Liver (tissue), 8 donors: ENCODE measurements at regions not wholly inside any gene's neighbourhood (a gene's known extent, or its start where the extent isn't known, plus 50 kb on each side); places are given as distances from the start of the nearest gene placed in this dataset.

ENCODE experiments used
- DNase-seq: peaks from one replicate; pipeline ENCODE4 v3.0.0-alpha.2; 2017; ENCODE audit warnings: low spot score
- H3K27ac ChIP-seq, 2 donors: one replicate each; pipeline ENCODE4 v1.7.0; 2013; ENCODE audit warnings: inconsistent platforms in 2 of 2, low read length in 2 of 2, control low read depth in 1 of 2, low read depth in 1 of 2, mild to moderate bottlenecking in 1 of 2
- H3K27me3 ChIP-seq, 4 donors: one replicate each; pipeline versions ENCODE4 v1.6.1 to v1.7.0; 2013; ENCODE audit warnings: low read length in 3 of 4, inconsistent platforms in 1 of 4, mild to moderate bottlenecking in 1 of 4, moderate library complexity in 1 of 4; ENCODE audit not compliant: control insufficient read depth in 4 of 4, insufficient read depth in 4 of 4
- H3K36me3 ChIP-seq, 4 donors: one replicate each; pipeline versions ENCODE4 v1.6.1 to v1.7.0; 2013; ENCODE audit warnings: low read length in 3 of 4, mild to moderate bottlenecking in 3 of 4, low read depth in 1 of 4, moderate library complexity in 1 of 4; ENCODE audit not compliant: control insufficient read depth in 4 of 4, insufficient read depth in 3 of 4
- H3K4me1 ChIP-seq, 4 donors: one replicate each; pipeline versions ENCODE4 v1.6.1 to v1.7.0; 2013; ENCODE audit warnings: low read length in 3 of 4, mild to moderate bottlenecking in 3 of 4, moderate library complexity in 1 of 4; ENCODE audit not compliant: control insufficient read depth in 4 of 4, insufficient read depth in 4 of 4
- H3K4me3 ChIP-seq, 3 donors: one replicate each; pipeline versions ENCODE4 v1.6.1 to v1.7.0; 2013; ENCODE audit warnings: low read length in 3 of 3, control low read depth in 1 of 3, low read depth in 1 of 3, mild to moderate bottlenecking in 1 of 3
- H3K9ac ChIP-seq, 2 donors: one replicate each; pipeline ENCODE4 v1.7.0; 2013; ENCODE audit warnings: low read length in 2 of 2, mild to moderate bottlenecking in 2 of 2, moderate library complexity in 2 of 2, control low read depth in 1 of 2, low read depth in 1 of 2
- H3K9me3 ChIP-seq, 4 donors: one replicate each; pipeline versions ENCODE4 v1.6.1 to v1.7.0; 2013; ENCODE audit warnings: low read length in 3 of 4; ENCODE audit not compliant: control insufficient read depth in 4 of 4
- ATF3 ChIP-seq: IDR thresholded peaks from 2 replicates; pipeline ENCODE4 v1.6.1; 2016; ENCODE audit warnings: antibody characterized with exemption
- EGR1 ChIP-seq, 2 donors: IDR thresholded peaks; 2 replicates each; pipeline ENCODE4 v1.6.1; 2016 to 2018; ENCODE audit warnings: antibody characterized with exemption in 2 of 2, low read depth in 2 of 2
- FOXA1 ChIP-seq: IDR thresholded peaks from 2 replicates; pipeline ENCODE4 v1.6.1; 2016; ENCODE audit warnings: antibody characterized with exemption
- GABPA ChIP-seq, 2 donors: IDR thresholded peaks in 1 of 2; conservative IDR thresholded peaks in 1 of 2; 2 replicates each; pipeline ENCODE4 v1.6.1; 2016; ENCODE audit warnings: antibody characterized with exemption in 2 of 2, mild to moderate bottlenecking in 1 of 2, moderate library complexity in 1 of 2
- HNF4A ChIP-seq, 2 donors: conservative IDR thresholded peaks; 2 replicates each; pipeline ENCODE4 v1.6.1; 2016; ENCODE audit warnings: antibody characterized with exemption in 2 of 2, mild to moderate bottlenecking in 2 of 2
- HNF4G ChIP-seq: IDR thresholded peaks from 2 replicates; pipeline ENCODE4 v1.6.1; 2016; ENCODE audit warnings: antibody characterized with exemption
- JUND ChIP-seq, 2 donors: IDR thresholded peaks; 2 replicates each; pipeline ENCODE4 v1.6.1; 2016; ENCODE audit warnings: antibody characterized with exemption in 2 of 2
- MAX ChIP-seq: IDR thresholded peaks from 2 replicates; pipeline ENCODE4 v1.6.1; 2016; ENCODE audit warnings: antibody characterized with exemption
- NR2F2 ChIP-seq: IDR thresholded peaks from 2 replicates; pipeline ENCODE4 v1.6.1; 2016; ENCODE audit warnings: antibody characterized with exemption
- RAD21 ChIP-seq, 2 donors: IDR thresholded peaks; 2 replicates each; pipeline ENCODE4 v1.6.1; 2016; ENCODE audit warnings: antibody characterized with exemption in 2 of 2, mild to moderate bottlenecking in 2 of 2
- REST ChIP-seq: IDR thresholded peaks from 2 replicates; pipeline ENCODE4 v1.6.1; 2016; ENCODE audit warnings: antibody characterized with exemption, mild to moderate bottlenecking
- RXRA ChIP-seq, 2 donors: IDR thresholded peaks; 2 replicates each; pipeline ENCODE4 v1.6.1; 2017 to 2018; ENCODE audit warnings: antibody characterized with exemption in 2 of 2, mild to moderate bottlenecking in 1 of 2
- SP1 ChIP-seq: IDR thresholded peaks from 2 replicates; pipeline ENCODE4 v1.6.1; 2018; ENCODE audit warnings: antibody characterized with exemption, mild to moderate bottlenecking
- TAF1 ChIP-seq: conservative IDR thresholded peaks from 2 replicates; pipeline ENCODE4 v1.6.1; 2016; ENCODE audit warnings: antibody characterized with exemption, mild to moderate bottlenecking
- YY1 ChIP-seq: IDR thresholded peaks from 2 replicates; pipeline ENCODE4 v1.6.1; 2016; ENCODE audit warnings: antibody characterized with exemption, mild to moderate bottlenecking
- ZBTB33 ChIP-seq: IDR thresholded peaks from 2 replicates; pipeline ENCODE4 v1.6.1; 2016; ENCODE audit warnings: antibody characterized with exemption
- WGBS: extraction: QIAGEN DNeasy Blood & Tissue Kit; methylation state at CpG from one replicate; pipeline ENCODE4 v1.1.7; 2013; 5-methylcytosine and 5-hydroxymethylcytosine counted together
- TF ChIP-seq, protein P1 (sequence below): fragments of 150-350 bp; IDR thresholded peaks from 2 replicates; pipeline ENCODE4 v1.5.1; 2017; ENCODE audit warnings: improper control_type of control experiment, low read depth, low read length; ENCODE audit not compliant: missing input control
- donor health status: healthy.
- donor health status: healthy.
- donor health status: healthy.
- donor health status: healthy.
- donor health status: healthy.

GRCh38 chr9:18385696-18386490 is 88.1 kb upstream of the ADAMTSL1 start (continued):
- TF ChIP-seq ATF3 (no peak), FOXA1 (no peak)

- 76% methylated on average over 4 of the region's 4 CpGs for WGBS
These were observed 83.6 kb upstream of the ADAMTSL1 start for GRCh38 chr9:18390393-18390792.

DNA sequence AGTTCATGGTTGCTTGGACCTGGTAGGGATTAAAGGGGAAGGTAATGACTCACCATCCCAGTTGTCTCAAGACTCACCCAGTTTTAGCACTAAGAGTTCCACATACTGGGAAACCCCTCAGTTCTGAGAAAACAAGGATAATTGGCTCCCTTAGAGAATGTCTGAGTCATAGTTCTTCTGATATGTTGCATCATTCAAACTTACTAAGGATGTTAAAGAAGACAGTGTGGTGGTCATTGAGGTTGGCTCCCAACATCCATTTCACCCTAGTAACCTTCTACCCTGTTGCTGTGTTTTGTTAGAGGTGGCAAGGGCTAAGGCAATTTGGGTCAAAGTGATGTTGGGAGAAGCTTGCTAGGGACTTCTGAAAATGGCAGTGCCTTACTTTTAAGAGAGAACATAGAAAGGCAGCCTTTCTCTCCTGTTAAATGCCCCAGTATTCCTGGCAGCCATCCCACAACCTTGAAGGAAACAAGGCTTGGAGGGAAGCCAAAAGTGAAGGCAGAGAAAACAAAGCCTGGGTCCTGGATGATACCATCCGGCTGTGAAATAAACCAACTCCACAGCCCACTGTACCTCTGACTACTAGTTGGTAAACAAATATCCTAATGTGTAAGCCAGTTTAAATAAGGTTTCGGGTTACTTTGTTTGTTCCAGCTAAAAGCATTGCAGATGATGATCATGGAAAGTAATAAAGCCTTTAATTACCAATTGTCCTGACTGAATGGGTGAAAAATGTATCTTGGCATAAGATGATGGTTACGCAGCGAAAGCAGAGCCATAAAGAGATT is 80.4 kb upstream of the ADAMTSL1 start:
- 56% methylated on average over 4 of the region's 4 CpGs for WGBS
- H3K27ac ChIP-seq = no peak overlapping the region
- H3K9me3 ChIP-seq = no peaks in the 10 kb centered on the region
- H3K9ac ChIP-seq = no peak overlapping the region
- H3K27me3 ChIP-seq = no peaks in the 10 kb centered on the region
- no peaks in the 10 kb centered on the region for H3K36me3 ChIP-seq
- H3K4me3 ChIP-seq = no peak overlapping the region
- no peaks in the 10 kb centered on the region for H3K4me1 ChIP-seq
- DNase-seq = no peak
- TF ChIP-seq HNF4A (conservative IDR thresholded peaks at IDR 0.05) (no peak), SP1 (no peak), RXRA (IDR thresholded peaks at IDR 0.05) (no peak), YY1 (no peak), GABPA (IDR thresholded peaks at IDR 0.05 in 1 of 2, conservative IDR thresholded peaks at IDR 0.05 in 1 of 2) (no peak), ZBTB33 (no peak), TAF1 (no peak), RAD21 (IDR thresholded peaks at IDR 0.05) (no peak), JUND (IDR thresholded peaks at IDR 0.05) (no peak)
- TF ChIP-seq, protein P1, sequence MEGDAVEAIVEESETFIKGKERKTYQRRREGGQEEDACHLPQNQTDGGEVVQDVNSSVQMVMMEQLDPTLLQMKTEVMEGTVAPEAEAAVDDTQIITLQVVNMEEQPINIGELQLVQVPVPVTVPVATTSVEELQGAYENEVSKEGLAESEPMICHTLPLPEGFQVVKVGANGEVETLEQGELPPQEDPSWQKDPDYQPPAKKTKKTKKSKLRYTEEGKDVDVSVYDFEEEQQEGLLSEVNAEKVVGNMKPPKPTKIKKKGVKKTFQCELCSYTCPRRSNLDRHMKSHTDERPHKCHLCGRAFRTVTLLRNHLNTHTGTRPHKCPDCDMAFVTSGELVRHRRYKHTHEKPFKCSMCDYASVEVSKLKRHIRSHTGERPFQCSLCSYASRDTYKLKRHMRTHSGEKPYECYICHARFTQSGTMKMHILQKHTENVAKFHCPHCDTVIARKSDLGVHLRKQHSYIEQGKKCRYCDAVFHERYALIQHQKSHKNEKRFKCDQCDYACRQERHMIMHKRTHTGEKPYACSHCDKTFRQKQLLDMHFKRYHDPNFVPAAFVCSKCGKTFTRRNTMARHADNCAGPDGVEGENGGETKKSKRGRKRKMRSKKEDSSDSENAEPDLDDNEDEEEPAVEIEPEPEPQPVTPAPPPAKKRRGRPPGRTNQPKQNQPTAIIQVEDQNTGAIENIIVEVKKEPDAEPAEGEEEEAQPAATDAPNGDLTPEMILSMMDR = no peak

More at GRCh38 chr9:18390393-18390792, 83.6 kb upstream of the ADAMTSL1 start:
- no peak for DNase-seq
- Histone ChIP-seq H3K36me3 (no peaks in the 10 kb centered on the region), H3K4me1 (no peaks in the 10 kb centered on the region), H3K27ac (no peak overlapping the region), H3K4me3 (no peak overlapping the region), H3K9ac (no peak overlapping the region), H3K27me3 (no peaks in the 10 kb centered on the region), H3K9me3 (no peaks in the 10 kb centered on the region)
- no peak for TF ChIP-seq REST
- no peak for TF ChIP-seq SP1
- no peak for TF ChIP-seq JUND (IDR thresholded peaks at IDR 0.05)
- no peak for TF ChIP-seq RXRA (IDR thresholded peaks at IDR 0.05)
- TF ChIP-seq MAX = no peak
- no peak for TF ChIP-seq GABPA (IDR thresholded peaks at IDR 0.05 in 1 of 2, conservative IDR thresholded peaks at IDR 0.05 in 1 of 2)
- no peak for TF ChIP-seq HNF4G
- no peak for TF ChIP-seq HNF4A (conservative IDR thresholded peaks at IDR 0.05)
- TF ChIP-seq NR2F2 = no peak
- no peak for TF ChIP-seq EGR1 (IDR thresholded peaks at IDR 0.05; ENCODE audit: low read depth in 2 of 2)
- TF ChIP-seq FOXA1 = no peak
